Duodenal mucosa (tissue), 2 donors: ENCODE measurements at regions not wholly inside any gene's neighbourhood (a gene's known extent, or its start where the extent isn't known, plus 50 kb on each side); places are given as distances from the start of the nearest gene placed in this dataset.

ENCODE experiments used
- H3K27ac ChIP-seq: one replicate; pipeline ENCODE4 v1.7.0; 2013; ENCODE audit warnings: low read depth, low read length
- H3K27me3 ChIP-seq, 2 donors: one replicate each; pipeline ENCODE4 v1.7.0; 2013; ENCODE audit warnings: low read length in 2 of 2, control low read depth in 1 of 2; ENCODE audit not compliant: insufficient read depth in 2 of 2, control insufficient read depth in 1 of 2
- H3K36me3 ChIP-seq, 2 donors: one replicate each; pipeline ENCODE4 v1.7.0; 2013; ENCODE audit warnings: low read length in 2 of 2, control low read depth in 1 of 2; ENCODE audit not compliant: insufficient read depth in 2 of 2, control insufficient read depth in 1 of 2
- H3K4me1 ChIP-seq, 2 donors: one replicate each; pipeline ENCODE4 v1.7.0; 2013; ENCODE audit warnings: low read length in 2 of 2, control low read depth in 1 of 2; ENCODE audit not compliant: insufficient read depth in 2 of 2, control insufficient read depth in 1 of 2
- H3K4me3 ChIP-seq, 2 donors: one replicate each; pipeline ENCODE4 v1.7.0; 2013; ENCODE audit warnings: low read length in 2 of 2, low read depth in 1 of 2
- H3K9ac ChIP-seq, 2 donors: one replicate each; pipeline ENCODE4 v1.7.0; 2013; ENCODE audit warnings: low read length in 2 of 2, low read depth in 1 of 2
- H3K9me3 ChIP-seq, 2 donors: one replicate each; pipeline ENCODE4 v1.7.0; 2013; ENCODE audit warnings: low read length in 2 of 2, control low read depth in 1 of 2; ENCODE audit not compliant: control insufficient read depth in 1 of 2

- Histone ChIP-seq H3K9me3 (no peaks in the 10 kb centered on the region), H3K4me1 (peaks cover 0 to 4% of the 10 kb centered on the region in 2 donors), H3K4me3 (no peak overlapping the region), H3K9ac (no peak overlapping the region), H3K36me3 (no peaks in the 10 kb centered on the region), H3K27me3 (no peaks in the 10 kb centered on the region), H3K27ac (no peak overlapping the region)
Observed at GRCh38 chr14:98945611-98946570, 326.1 kb downstream of the BCL11B start.

GRCh38 chr14:98946940-98947339 is 325.1 kb downstream of the BCL11B start:
- Histone ChIP-seq H3K9ac (no peak overlapping the region), H3K4me1 (peaks cover 0 to 4% of the 10 kb centered on the region in 2 donors), H3K27ac (no peak overlapping the region), H3K9me3 (no peaks in the 10 kb centered on the region), H3K36me3 (no peaks in the 10 kb centered on the region), H3K4me3 (no peak overlapping the region), H3K27me3 (no peaks in the 10 kb centered on the region)

GRCh38 chr14:98947911-98948595 is 323.9 kb downstream of the BCL11B start:
- H3K4me1 ChIP-seq = peaks cover 0 to 4% of the 10 kb centered on the region in 2 donors
- no peak overlapping the region for H3K27ac ChIP-seq
- no peaks in the 10 kb centered on the region for H3K9me3 ChIP-seq
- H3K4me3 ChIP-seq = no peak overlapping the region
- H3K9ac ChIP-seq = no peak overlapping the region
- no peaks in the 10 kb centered on the region for H3K27me3 ChIP-seq
- H3K36me3 ChIP-seq = no peaks in the 10 kb centered on the region

- Histone ChIP-seq H3K4me1 (peaks cover 0 to 4% of the 10 kb centered on the region in 2 donors), H3K9me3 (no peaks in the 10 kb centered on the region), H3K36me3 (no peaks in the 10 kb centered on the region), H3K27ac (no peak overlapping the region), H3K27me3 (no peaks in the 10 kb centered on the region), H3K9ac (no peak overlapping the region), H3K4me3 (no peak overlapping the region)
Observed at GRCh38 chr14:98949051-98949450, 322.9 kb downstream of the BCL11B start.

GRCh38 chr14:98949481-98950135 is 322.4 kb downstream of the BCL11B start:
- no peak overlapping the region for H3K27ac ChIP-seq
- H3K4me1 ChIP-seq = peaks cover 0 to 4% of the 10 kb centered on the region in 2 donors
- no peaks in the 10 kb centered on the region for H3K27me3 ChIP-seq
- no peaks in the 10 kb centered on the region for H3K9me3 ChIP-seq
- H3K36me3 ChIP-seq = no peaks in the 10 kb centered on the region
- no peak overlapping the region for H3K9ac ChIP-seq
- H3K4me3 ChIP-seq = no peak overlapping the region

GRCh38 chr14:98950353-98950895 is 321.6 kb downstream of the BCL11B start:
- H3K36me3 ChIP-seq = no peaks in the 10 kb centered on the region
- no peak overlapping the region for H3K27ac ChIP-seq
- H3K9me3 ChIP-seq = no peaks in the 10 kb centered on the region
- H3K27me3 ChIP-seq = no peaks in the 10 kb centered on the region
- peaks cover 0 to 4% of the 10 kb centered on the region in 2 donors for H3K4me1 ChIP-seq
- H3K4me3 ChIP-seq = no peak overlapping the region
- H3K9ac ChIP-seq = no peak overlapping the region

GRCh38 chr14:98951031-98951430 is 321.0 kb downstream of the BCL11B start:
- peaks cover 0 to 4% of the 10 kb centered on the region in 2 donors for H3K4me1 ChIP-seq
- H3K27ac ChIP-seq = no peak overlapping the region
- H3K36me3 ChIP-seq = no peaks in the 10 kb centered on the region
- H3K4me3 ChIP-seq = no peak overlapping the region
- no peak overlapping the region for H3K9ac ChIP-seq
- H3K27me3 ChIP-seq = no peaks in the 10 kb centered on the region
- H3K9me3 ChIP-seq = no peaks in the 10 kb centered on the region

GRCh38 chr14:98951521-98952152 is 320.4 kb downstream of the BCL11B start:
- Histone ChIP-seq H3K4me3 (no peak overlapping the region), H3K36me3 (no peaks in the 10 kb centered on the region), H3K4me1 (peaks cover 0 to 4% of the 10 kb centered on the region in 2 donors), H3K9me3 (no peaks in the 10 kb centered on the region), H3K27me3 (no peaks in the 10 kb centered on the region), H3K9ac (no peak overlapping the region), H3K27ac (no peak overlapping the region)

GRCh38 chr14:98952593-98953350 is 319.2 kb downstream of the BCL11B start:
- no peak overlapping the region for H3K9ac ChIP-seq
- H3K4me1 ChIP-seq = peaks cover 6 to 9% of the 10 kb centered on the region in 2 donors
- no peak overlapping the region for H3K27ac ChIP-seq
- no peaks in the 10 kb centered on the region for H3K9me3 ChIP-seq
- no peak overlapping the region for H3K4me3 ChIP-seq
- no peaks in the 10 kb centered on the region for H3K36me3 ChIP-seq
- H3K27me3 ChIP-seq = no peaks in the 10 kb centered on the region
